Vagina (tissue), 2 donors: ENCODE measurements at regions not wholly inside any gene's neighbourhood (a gene's known extent, or its start where the extent isn't known, plus 50 kb on each side); places are given as distances from the start of the nearest gene placed in this dataset.

Experiments used
- POLR2A ChIP-seq, 2 donors: fragments of 450-650 bp; IDR thresholded peaks; one replicate each; pipeline ENCODE4 v1.6.1; 2017; ENCODE audit warnings: antibody characterized with exemption in 2 of 2, mild to moderate bottlenecking in 2 of 2, moderate library complexity in 2 of 2
- TF ChIP-seq, protein P1 (sequence below), 3 experiments: fragments of 450-650 bp in 2 of 3; fragments of 200-600 bp in 1 of 3; sonication (generic) in 1 of 3; IDR thresholded peaks; one replicate each; pipeline ENCODE4 v1.5.1; 2017 to 2019; ENCODE audit warnings: antibody characterized with exemption in 3 of 3, mild to moderate bottlenecking in 2 of 3, moderate library complexity in 2 of 3

DNA sequence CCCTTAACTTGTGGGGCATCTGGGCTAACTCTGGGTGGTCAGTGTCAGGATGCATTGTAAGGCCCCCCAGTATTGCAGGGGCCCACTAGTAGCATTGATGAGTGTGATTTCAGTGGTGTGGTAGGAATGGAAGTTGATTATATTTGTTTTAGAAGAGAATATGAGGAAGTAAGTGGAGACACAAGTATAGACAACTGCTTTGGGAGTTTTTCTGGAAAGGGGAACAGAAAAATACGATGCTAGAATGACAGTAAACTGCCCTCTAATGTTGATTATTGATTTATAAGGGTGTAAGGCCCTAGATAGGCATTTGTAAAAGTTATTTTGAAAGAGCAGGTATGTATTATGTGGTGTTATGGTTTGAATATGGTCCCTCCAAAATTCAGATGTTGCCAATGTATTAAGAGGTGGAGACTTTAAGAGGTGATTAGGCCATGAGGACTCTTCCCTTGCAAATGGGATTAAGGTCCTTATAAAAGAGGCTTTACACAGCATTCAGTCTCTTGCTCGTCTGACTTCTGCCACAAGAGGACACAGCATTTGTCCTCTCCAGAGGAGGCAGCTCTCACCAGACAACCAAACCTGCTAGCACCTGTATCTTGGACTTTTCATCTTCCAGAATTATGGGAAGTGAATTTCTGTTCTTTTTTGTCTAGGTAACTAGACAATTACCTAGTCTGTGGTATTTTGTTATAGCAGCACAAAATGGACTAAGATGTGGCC is 135.9 kb upstream of the DTNBP1 start:
- no peak for TF ChIP-seq POLR2A (IDR thresholded peaks at IDR 0.05)
- TF ChIP-seq, protein P1, sequence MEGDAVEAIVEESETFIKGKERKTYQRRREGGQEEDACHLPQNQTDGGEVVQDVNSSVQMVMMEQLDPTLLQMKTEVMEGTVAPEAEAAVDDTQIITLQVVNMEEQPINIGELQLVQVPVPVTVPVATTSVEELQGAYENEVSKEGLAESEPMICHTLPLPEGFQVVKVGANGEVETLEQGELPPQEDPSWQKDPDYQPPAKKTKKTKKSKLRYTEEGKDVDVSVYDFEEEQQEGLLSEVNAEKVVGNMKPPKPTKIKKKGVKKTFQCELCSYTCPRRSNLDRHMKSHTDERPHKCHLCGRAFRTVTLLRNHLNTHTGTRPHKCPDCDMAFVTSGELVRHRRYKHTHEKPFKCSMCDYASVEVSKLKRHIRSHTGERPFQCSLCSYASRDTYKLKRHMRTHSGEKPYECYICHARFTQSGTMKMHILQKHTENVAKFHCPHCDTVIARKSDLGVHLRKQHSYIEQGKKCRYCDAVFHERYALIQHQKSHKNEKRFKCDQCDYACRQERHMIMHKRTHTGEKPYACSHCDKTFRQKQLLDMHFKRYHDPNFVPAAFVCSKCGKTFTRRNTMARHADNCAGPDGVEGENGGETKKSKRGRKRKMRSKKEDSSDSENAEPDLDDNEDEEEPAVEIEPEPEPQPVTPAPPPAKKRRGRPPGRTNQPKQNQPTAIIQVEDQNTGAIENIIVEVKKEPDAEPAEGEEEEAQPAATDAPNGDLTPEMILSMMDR (IDR thresholded peaks at IDR 0.05), result no peak
